ENCODE measurements at regions not wholly inside any gene's neighbourhood (a gene's known extent, or its start where the extent isn't known, plus 50 kb on each side); places are given as distances from the start of the nearest gene placed in this dataset.

- Histone ChIP-seq H3K27me3 (no peaks in the 10 kb centered on the region), H3K4me1 (no peaks in the 10 kb centered on the region), H3K9me3 (no peaks in the 10 kb centered on the region), H3K36me3 (no peaks in the 10 kb centered on the region), H3K4me3 (replicated peaks in 1 of 3) (no peak overlapping the region), H3K27ac (no peak overlapping the region)
- intact Hi-C loops (cut with DNase I), result no loop called here
- no peak for DNase-seq
- no peak for TF ChIP-seq CTCF (IDR thresholded peaks at IDR 0.05)
- no peak for TF ChIP-seq POLR2A (IDR thresholded peaks at IDR 0.05)
Measured at GRCh38 chr12:77531912-77532311, 298.8 kb upstream of the NAV3 start.

GRCh38 chr12:77522247-77522646 is 308.4 kb upstream of the NAV3 start:
- no peak for DNase-seq
- Histone ChIP-seq H3K4me1 (no peaks in the 10 kb centered on the region), H3K9me3 (no peaks in the 10 kb centered on the region), H3K36me3 (no peaks in the 10 kb centered on the region), H3K27me3 (no peaks in the 10 kb centered on the region), H3K27ac (no peak overlapping the region), H3K4me3 (replicated peaks in 1 of 3) (no peak overlapping the region)
- no peak for TF ChIP-seq POLR2A (IDR thresholded peaks at IDR 0.05)
- no peak for TF ChIP-seq CTCF (IDR thresholded peaks at IDR 0.05)
- 79 to 87% methylated on average over 1 of the region's 1 CpG for WGBS, 2 donors
- intact Hi-C loops (cut with DNase I), result no loop called here

- no peaks in the 10 kb centered on the region for H3K36me3 ChIP-seq
- H3K4me1 ChIP-seq, result no peaks in the 10 kb centered on the region
- DNase-seq, result no peak
- WGBS, 2 donors, result 80 to 83% methylated on average over 1 of the region's 1 CpG
- intact Hi-C loops (cut with DNase I), result no loop called here
- TF ChIP-seq CTCF (IDR thresholded peaks at IDR 0.05), result no peak
- TF ChIP-seq POLR2A (IDR thresholded peaks at IDR 0.05), result no peak
- no peaks in the 10 kb centered on the region for H3K9me3 ChIP-seq
- H3K27ac ChIP-seq, result no peak overlapping the region
- no peaks in the 10 kb centered on the region for H3K27me3 ChIP-seq
- H3K4me3 ChIP-seq (replicated peaks in 1 of 3), result no peak overlapping the region
Measured at GRCh38 chr12:77521508-77522115, 309.1 kb upstream of the NAV3 start.

- intact Hi-C loops (cut with DNase I), result no loop called here
- WGBS, 2 donors, result 46 to 50% methylated on average over 3 of the region's 3 CpGs
- TF ChIP-seq POLR2A (IDR thresholded peaks at IDR 0.05), result no peak
- TF ChIP-seq CTCF (IDR thresholded peaks at IDR 0.05), result no peak
Measured at GRCh38 chr12:77514511-77514910, 316.2 kb upstream of the NAV3 start.

GRCh38 chr12:77510985-77511384 is 319.7 kb upstream of the NAV3 start:
- WGBS, 2 donors, result 31 to 50% methylated on average over 1 of the region's 1 CpG
- no peak for DNase-seq
- no peaks in the 10 kb centered on the region for H3K4me1 ChIP-seq
- no peaks in the 10 kb centered on the region for H3K27me3 ChIP-seq
- no peak for TF ChIP-seq CTCF (IDR thresholded peaks at IDR 0.05)
- no peak for TF ChIP-seq POLR2A (IDR thresholded peaks at IDR 0.05)
- H3K27ac ChIP-seq, result no peak overlapping the region
- H3K9me3 ChIP-seq, result no peaks in the 10 kb centered on the region
- no peak overlapping the region for H3K4me3 ChIP-seq (replicated peaks in 1 of 3)
- no peaks in the 10 kb centered on the region for H3K36me3 ChIP-seq
- intact Hi-C loops (cut with DNase I), result no loop called here

More at GRCh38 chr12:77514511-77514910, 316.2 kb upstream of the NAV3 start:
- no peak for DNase-seq
- Histone ChIP-seq H3K36me3 (no peaks in the 10 kb centered on the region), H3K4me1 (no peaks in the 10 kb centered on the region), H3K27ac (no peak overlapping the region), H3K9me3 (no peaks in the 10 kb centered on the region), H3K27me3 (no peaks in the 10 kb centered on the region), H3K4me3 (replicated peaks in 1 of 3) (no peak overlapping the region)

Measured in thyroid gland (tissue), 4 donors.